GM12892 (cell line): ENCODE measurements at regions not wholly inside any gene's neighbourhood (a gene's known extent, or its start where the extent isn't known, plus 50 kb on each side); places are given as distances from the start of the nearest gene placed in this dataset.

Experiments
- POLR2A ChIP-seq: IDR thresholded peaks from 2 replicates; pipeline ENCODE4 v1.6.1; 2011; ENCODE audit warnings: low read depth, low read length, control low read depth
- POLR2AphosphoS5 ChIP-seq: IDR thresholded peaks from 2 replicates; pipeline ENCODE4 v1.6.1; 2011; ENCODE audit warnings: low read depth, low read length, control low read depth
- TAF1 ChIP-seq: IDR thresholded peaks from 2 replicates; pipeline ENCODE4 v1.6.1; 2011; ENCODE audit warnings: low read depth, mild to moderate bottlenecking, control low read depth, low read length, borderline replicate concordance

GRCh38 chr2:5173876-5174535, 518.2 kb upstream of the SOX11 start:
- TF ChIP-seq TAF1 (no peak), POLR2A (no peak), POLR2AphosphoS5 (no peak)
